Mammary epithelial cell (primary cell): ENCODE measurements at regions not wholly inside any gene's neighbourhood (a gene's known extent, or its start where the extent isn't known, plus 50 kb on each side); places are given as distances from the start of the nearest gene placed in this dataset.

Experiments
- EZH2 ChIP-seq: IDR thresholded peaks from 2 replicates; pipeline ENCODE4 v1.6.1; 2012; ENCODE audit warnings: low read length, inconsistent platforms, borderline replicate concordance
- TF ChIP-seq, protein P1 (sequence below), 2 donors: IDR thresholded peaks in 1 of 2; conservative IDR thresholded peaks in 1 of 2; 2 replicates each; pipeline ENCODE4 v1.5.1; 2011 to 2012; ENCODE audit warnings: inconsistent platforms in 2 of 2, low read length in 2 of 2, mild to moderate bottlenecking in 2 of 2, control low read depth in 1 of 2, low read depth in 1 of 2; ENCODE audit not compliant: insufficient read depth in 1 of 2; ENCODE audit errors: extremely low read depth in 1 of 2

DNA sequence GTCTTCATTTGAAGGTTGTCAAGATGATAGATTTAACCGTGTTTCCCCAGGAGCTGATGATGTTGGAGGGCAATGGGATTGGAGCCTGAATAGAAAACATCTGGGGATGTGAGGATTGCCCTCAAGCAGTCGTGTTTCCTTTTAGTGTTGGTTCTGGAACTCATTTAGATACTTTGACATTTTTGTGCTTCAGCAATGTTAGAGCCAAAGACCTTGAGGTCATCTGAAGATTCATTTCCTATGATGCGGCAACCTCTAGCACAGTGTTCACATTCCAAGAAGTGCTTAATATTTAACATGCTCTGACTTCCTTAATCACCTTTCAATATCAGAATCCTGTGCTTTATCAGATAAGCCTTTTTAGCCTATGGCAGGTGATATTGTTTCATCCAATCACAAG lies 82.7 kb downstream of the SLC10A2 start:
- TF ChIP-seq, protein P1, sequence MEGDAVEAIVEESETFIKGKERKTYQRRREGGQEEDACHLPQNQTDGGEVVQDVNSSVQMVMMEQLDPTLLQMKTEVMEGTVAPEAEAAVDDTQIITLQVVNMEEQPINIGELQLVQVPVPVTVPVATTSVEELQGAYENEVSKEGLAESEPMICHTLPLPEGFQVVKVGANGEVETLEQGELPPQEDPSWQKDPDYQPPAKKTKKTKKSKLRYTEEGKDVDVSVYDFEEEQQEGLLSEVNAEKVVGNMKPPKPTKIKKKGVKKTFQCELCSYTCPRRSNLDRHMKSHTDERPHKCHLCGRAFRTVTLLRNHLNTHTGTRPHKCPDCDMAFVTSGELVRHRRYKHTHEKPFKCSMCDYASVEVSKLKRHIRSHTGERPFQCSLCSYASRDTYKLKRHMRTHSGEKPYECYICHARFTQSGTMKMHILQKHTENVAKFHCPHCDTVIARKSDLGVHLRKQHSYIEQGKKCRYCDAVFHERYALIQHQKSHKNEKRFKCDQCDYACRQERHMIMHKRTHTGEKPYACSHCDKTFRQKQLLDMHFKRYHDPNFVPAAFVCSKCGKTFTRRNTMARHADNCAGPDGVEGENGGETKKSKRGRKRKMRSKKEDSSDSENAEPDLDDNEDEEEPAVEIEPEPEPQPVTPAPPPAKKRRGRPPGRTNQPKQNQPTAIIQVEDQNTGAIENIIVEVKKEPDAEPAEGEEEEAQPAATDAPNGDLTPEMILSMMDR (conservative IDR thresholded peaks at IDR 0.05 in 1 of 2, IDR thresholded peaks at IDR 0.05 in 1 of 2; ENCODE audit: extremely low read depth in 1 of 2, insufficient read depth in 1 of 2, low read depth in 1 of 2, low read length in 2 of 2), result no peak
- TF ChIP-seq EZH2, result no peak
